OCI-LY7 (cell line): ENCODE measurements at regions not wholly inside any gene's neighbourhood (a gene's known extent, or its start where the extent isn't known, plus 50 kb on each side); places are given as distances from the start of the nearest gene placed in this dataset.

Experiments used
- BruUV-seq: library from RNA; stranded (reverse); fragments of 400-500 nt; replicated peaks from 2 replicates; lab custom pipeline; 2021; lab: Mats Ljungman, UMichigan
- CTCF ChIA-PET: fragments of 300-600 bp; sonication (Branson Sonifier 250); formaldehyde crosslinking; loops from one replicate; lab custom pipeline; 2022; ENCODE audit warnings: antibody characterized with exemption; ENCODE audit not compliant: unreplicated experiment; lab: Charles Lee
- POLR2A ChIA-PET: fragments of 300-600 bp; sonication (Branson Sonifier 250); formaldehyde crosslinking; loops from one replicate; lab custom pipeline; 2022; ENCODE audit warnings: antibody characterized with exemption; lab: Charles Lee
- DNase-seq: peaks from one replicate; pipeline ENCODE4 v3.0.0-alpha.2; 2015; ENCODE audit warnings: low spot score
- H2AFZ ChIP-seq: fragments of 200-600 bp; sonication (generic), shearing (Covaris generic); 2 replicates; pipeline ENCODE4 v1.6.1; 2014; ENCODE audit warnings: mild to moderate bottlenecking, antibody characterized with exemption, low read length, moderate library complexity
- H3K27ac ChIP-seq: fragments of 200-600 bp; sonication (generic); 2 replicates; pipeline ENCODE4 v1.5.1; 2014; ENCODE audit warnings: mixed run types, low read depth, mild to moderate bottlenecking, moderate library complexity, low read length, inconsistent platforms; ENCODE audit not compliant: poor library complexity, severe bottlenecking
- H3K36me3 ChIP-seq: fragments of 200-600 bp; sonication (generic); 2 replicates; pipeline ENCODE4 v1.6.1; 2014; ENCODE audit warnings: mild to moderate bottlenecking, antibody characterized with exemption, low read length, moderate library complexity, mixed read lengths; ENCODE audit not compliant: insufficient read depth
- H3K4me1 ChIP-seq: fragments of 200-600 bp; sonication (generic); 2 replicates; pipeline ENCODE4 v1.5.1; 2014; ENCODE audit warnings: mild to moderate bottlenecking, low read length; ENCODE audit not compliant: insufficient read depth, poor library complexity, severe bottlenecking
- H3K4me2 ChIP-seq: fragments of 200-600 bp; sonication (generic); 2 replicates; pipeline ENCODE4 v1.6.1; 2014; ENCODE audit warnings: mild to moderate bottlenecking, low read length
- H3K4me3 ChIP-seq: fragments of 200-600 bp; sonication (generic); 2 replicates; pipeline ENCODE4 v1.5.1; 2014; ENCODE audit warnings: mild to moderate bottlenecking, low read depth, low read length; ENCODE audit not compliant: poor library complexity, severe bottlenecking
- H3K79me2 ChIP-seq: fragments of 200-600 bp; sonication (generic); 2 replicates; pipeline ENCODE4 v1.6.1; 2016; ENCODE audit warnings: low read depth, mild to moderate bottlenecking, low read length, moderate library complexity, mixed read lengths; ENCODE audit not compliant: insufficient read depth
- H3K9me2 ChIP-seq: fragments of 200-600 bp; sonication (generic); 2 replicates; pipeline ENCODE4 v1.6.1; 2016; ENCODE audit warnings: mild to moderate bottlenecking, low read length, mixed read lengths; ENCODE audit not compliant: insufficient read depth
- H3K9me3 ChIP-seq: fragments of 200-600 bp; sonication (generic); 2 replicates; pipeline ENCODE4 v1.6.1; 2014; ENCODE audit warnings: mild to moderate bottlenecking, mixed run types, low read length, mixed read lengths
- H4K20me1 ChIP-seq: fragments of 200-600 bp; sonication (generic); 2 replicates; pipeline ENCODE4 v1.6.1; 2014; ENCODE audit warnings: mild to moderate bottlenecking, antibody characterized with exemption, low read length, moderate library complexity, mixed read lengths; ENCODE audit not compliant: insufficient read depth
- CTCF ChIP-seq: fragments of 200-600 bp; sonication (generic); conservative IDR thresholded peaks from 2 replicates; pipeline ENCODE4 v1.5.1; 2014; ENCODE audit warnings: mild to moderate bottlenecking, antibody characterized with exemption, low read length, moderate library complexity, mixed read lengths
- EZH2phosphoT487 ChIP-seq: fragments of 200-600 bp; sonication (generic); IDR thresholded peaks from 2 replicates; pipeline ENCODE4 v1.6.1; 2018; ENCODE audit warnings: low read depth, borderline replicate concordance, mild to moderate bottlenecking, mixed run types, antibody characterized with exemption, low read length, moderate library complexity, mixed read lengths
- intact Hi-C: fragments of 100-400 bp; cut with micrococcal nuclease; formaldehyde crosslinking; loops from one replicate; pipeline ENCODE4 v1.10.0; 2022; ENCODE audit not compliant: unreplicated experiment

DNA sequence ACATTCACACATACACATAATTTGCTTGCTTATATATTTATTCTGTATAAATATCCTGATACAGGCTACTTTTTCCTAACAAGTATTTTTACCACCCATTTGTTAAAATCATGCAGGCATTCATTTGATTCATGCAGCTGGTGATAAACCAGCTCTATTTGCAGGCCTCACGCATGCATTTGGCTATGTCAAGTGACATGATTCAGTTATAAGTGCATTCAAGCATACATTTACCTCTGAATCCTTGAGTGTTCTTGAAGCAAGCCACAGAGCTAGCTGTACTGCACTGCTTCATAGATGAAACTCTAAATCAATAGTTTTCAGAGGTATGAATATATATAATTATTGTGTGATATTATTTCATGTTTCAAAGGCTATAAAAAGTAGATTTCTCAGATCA lies 544.0 kb upstream of the AGA start:
- intact Hi-C loops, result no loop called here
- no TSS peak for BruUV-seq
- no peak for TF ChIP-seq CTCF
- TF ChIP-seq EZH2phosphoT487, result no peak

DNA sequence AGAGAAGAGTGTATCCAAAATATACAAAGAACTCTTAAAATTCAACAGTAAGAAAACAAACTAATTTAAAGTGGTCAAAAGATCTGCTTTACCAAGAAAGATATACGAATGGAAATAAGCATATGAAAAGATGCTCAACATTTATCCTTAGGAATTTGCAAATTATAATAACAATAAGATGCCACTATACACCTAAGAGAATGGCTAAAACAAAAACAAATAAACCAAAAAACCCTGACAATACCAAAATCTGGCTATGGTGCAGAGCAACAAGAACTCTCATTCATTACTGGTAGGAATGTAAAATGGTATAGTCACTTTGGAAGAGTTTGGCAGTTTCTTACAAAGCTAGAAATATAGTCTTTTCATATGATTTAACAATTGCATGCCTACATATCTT lies 545.7 kb upstream of the AGA start:
- no peaks in the 10 kb centered on the region for H3K9me3 ChIP-seq
- H3K4me1 ChIP-seq, result no peaks in the 10 kb centered on the region
- POLR2A ChIA-PET, result no interaction called here
- H2AFZ ChIP-seq, result no peak overlapping the region
- no peak for DNase-seq
- no peak overlapping the region for H3K4me2 ChIP-seq
- no peaks in the 10 kb centered on the region for H3K36me3 ChIP-seq
- no TSS peak for BruUV-seq
- no peaks in the 10 kb centered on the region for H3K9me2 ChIP-seq
- no peak overlapping the region for H3K27ac ChIP-seq
- H3K4me3 ChIP-seq, result no peak overlapping the region
- intact Hi-C loops, result no loop called here
- CTCF ChIA-PET, result no interaction called here
- H4K20me1 ChIP-seq, result no peaks in the 10 kb centered on the region
- TF ChIP-seq CTCF, result no peak
- no peak for TF ChIP-seq EZH2phosphoT487
- no peaks in the 10 kb centered on the region for H3K79me2 ChIP-seq

More for the DNA sequence above, 544.0 kb upstream of the AGA start:
- H3K4me2 ChIP-seq, result no peak overlapping the region
- DNase-seq, result no peak
- H3K9me3 ChIP-seq, result no peaks in the 10 kb centered on the region
- H3K79me2 ChIP-seq, result no peaks in the 10 kb centered on the region
- H3K9me2 ChIP-seq, result no peaks in the 10 kb centered on the region
- ChIA-PET POLR2A (no interaction called here), CTCF (no interaction called here)
- no peaks in the 10 kb centered on the region for H4K20me1 ChIP-seq
- H3K4me1 ChIP-seq, result no peaks in the 10 kb centered on the region
- H3K4me3 ChIP-seq, result no peak overlapping the region
- H2AFZ ChIP-seq, result no peak overlapping the region
- no peaks in the 10 kb centered on the region for H3K36me3 ChIP-seq
- H3K27ac ChIP-seq, result no peak overlapping the region

DNA sequence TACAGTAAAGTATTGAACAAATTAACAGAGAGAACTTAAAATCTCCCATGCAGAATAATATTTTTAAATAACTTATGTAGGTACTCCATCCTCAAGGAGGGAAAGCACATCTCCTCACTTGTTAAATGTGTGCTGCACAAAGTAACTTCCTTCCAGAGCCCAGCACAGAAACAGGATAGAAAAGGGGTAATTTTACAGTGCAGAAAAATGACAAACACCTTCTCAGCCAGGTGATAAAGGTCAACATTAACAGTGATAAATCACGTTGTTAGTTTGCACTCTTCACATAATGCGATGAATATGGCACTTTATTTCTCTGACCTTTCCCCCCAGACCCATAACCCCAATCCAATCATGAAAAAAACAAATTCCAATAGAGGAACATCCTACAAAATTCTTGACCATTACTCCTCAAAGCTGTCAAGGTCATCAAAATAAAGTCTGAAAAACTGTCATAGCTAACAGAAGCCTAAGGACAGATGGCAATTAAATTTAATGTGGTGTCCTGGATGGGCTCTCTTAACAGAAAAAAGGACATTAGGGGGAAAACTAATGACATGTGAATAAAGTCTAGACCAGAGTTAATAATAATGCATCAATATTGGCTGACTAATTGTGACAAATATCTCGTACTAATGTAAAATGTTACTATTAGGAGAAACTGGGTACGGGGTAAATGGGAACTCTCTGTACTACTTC lies 547.4 kb upstream of the AGA start:
- Histone ChIP-seq H3K27ac (no peak overlapping the region), H4K20me1 (no peaks in the 10 kb centered on the region), H3K4me3 (no peak overlapping the region), H3K9me2 (0 out of 2 replicates have a peak, but pooled peaks cover 4% of the 10 kb centered on the region), H2AFZ (no peak overlapping the region), H3K4me1 (no peaks in the 10 kb centered on the region), H3K9me3 (no peaks in the 10 kb centered on the region), H3K36me3 (no peaks in the 10 kb centered on the region), H3K4me2 (no peak overlapping the region), H3K79me2 (no peaks in the 10 kb centered on the region)
- ChIA-PET CTCF (no interaction called here), POLR2A (no interaction called here)
- intact Hi-C loops, result no loop called here
- no TSS peak for BruUV-seq
- TF ChIP-seq EZH2phosphoT487 (no peak), CTCF (no peak)
- no peak for DNase-seq
